ENCODE measurements at regions not wholly inside any gene's neighbourhood (a gene's known extent, or its start where the extent isn't known, plus 50 kb on each side); places are given as distances from the start of the nearest gene placed in this dataset.

GRCh38 chr17:71881041-71881440, 239.8 kb upstream of the SOX9 start:
- CTCF ChIA-PET: interaction anchor here (0.6 kb wide), 1 partner anchor 24 kb away, joined by 3 read pairs; no protein-coding TSS in a partner anchor
- Histone ChIP-seq H3K9ac (ENCODE audit: low read depth, low read length) (no peak overlapping the region), H4K20me1 (ENCODE audit: insufficient read depth, low read length) (no peaks in the 10 kb centered on the region), H3K18ac (ENCODE audit: low read depth, low read length) (no peak overlapping the region), H3K79me1 (ENCODE audit: low read depth in 1 of 2, low read length in 2 of 2) (no peaks in the 10 kb centered on the region), H2AFZ (replicated peaks; ENCODE audit: low read length, poor library complexity) (no peak overlapping the region), H2BK15ac (ENCODE audit: low read depth, low read length) (no peak overlapping the region), H3K4ac (ENCODE audit: low read depth, low read length) (no peak overlapping the region), H3K14ac (replicated peaks; ENCODE audit: low read depth, low read length) (no peak overlapping the region), H4K91ac (ENCODE audit: insufficient read depth, low read depth, low read length) (no peak overlapping the region), H3K9me3 (ENCODE audit: control insufficient read depth, insufficient read depth, low read length) (no peaks in the 10 kb centered on the region), H3K56ac (ENCODE audit: extremely low read depth, insufficient read depth, low read length) (no peak overlapping the region), H2BK5ac (ENCODE audit: low read depth, low read length, poor library complexity, severe bottlenecking) (no peak overlapping the region), H3K27me3 (ENCODE audit: control insufficient read depth, insufficient read depth, low read length) (no peaks in the 10 kb centered on the region), H3K9me1 (ENCODE audit: insufficient read depth, low read length) (no peaks in the 10 kb centered on the region), H3K4me3 (ENCODE audit: insufficient read depth, low read depth, low read length) (no peak overlapping the region), H3K36me3 (ENCODE audit: control insufficient read depth, insufficient read depth, low read length) (no peaks in the 10 kb centered on the region), H4K8ac (ENCODE audit: low read depth in 2 of 2, low read length in 2 of 2) (no peak overlapping the region), H4K5ac (ENCODE audit: low read depth, low read length) (no peak overlapping the region), H2AK5ac (ENCODE audit: low read depth, low read length) (no peak overlapping the region), H3K4me2 (ENCODE audit: low read depth, low read length) (no peak overlapping the region), H2AK9ac (replicated peaks; ENCODE audit: low read depth, low read length, poor library complexity) (no peak overlapping the region), H3K23ac (ENCODE audit: low read depth, low read length) (no peak overlapping the region), H2BK20ac (ENCODE audit: low read depth, low read length) (no peak overlapping the region), H3K27ac (ENCODE audit: insufficient read depth, low read length) (no peak overlapping the region), H2BK120ac (ENCODE audit: low read depth, low read length) (no peak overlapping the region), H3K4me1 (ENCODE audit: control insufficient read depth, insufficient read depth, low read length) (no peaks in the 10 kb centered on the region)
- TF ChIP-seq CTCF (conservative IDR thresholded peaks at IDR 0.05; ENCODE audit: low read depth, low read length) (no peak), ELK1 (IDR thresholded peaks at IDR 0.05; ENCODE audit: borderline replicate concordance, low read depth, low read length) (no peak), RAD21 (IDR thresholded peaks at IDR 0.05; ENCODE audit: low read length) (no peak), CEBPB (IDR thresholded peaks at IDR 0.05; ENCODE audit: low read depth, low read length) (no peak), NFE2L2 (IDR thresholded peaks at IDR 0.05; ENCODE audit: low read depth, low read length) (no peak)
- DNase-seq: no peak
- in situ Hi-C loops (cut with MboI; ENCODE audit: low sequenced_read_pairs): no loop called here
- POLR2A ChIA-PET (ENCODE audit: unreplicated experiment): no interaction called here
- no peak for ATAC-seq (ENCODE audit: low read depth)
- no CpG with 5 or more reads among the region's 3 CpGs for WGBS, 2 experiments (ENCODE audit: extremely low coverage in 2 of 2, insufficient read length in 1 of 2)
- no TSS peak for BruUV-seq (replicated peaks)
- dilution Hi-C loops (cut with HindIII; ENCODE audit: low sequenced_read_pairs, unreplicated experiment): no loop called here
- intact Hi-C loops (cut with micrococcal nuclease): no loop called here

Data from IMR-90 (cell line).